Trophoblast cell (in vitro differentiated cells and primary cell): ENCODE measurements at regions not wholly inside any gene's neighbourhood (a gene's known extent, or its start where the extent isn't known, plus 50 kb on each side); places are given as distances from the start of the nearest gene placed in this dataset.

ENCODE experiments used
- DNase-seq, 2 donors: peaks; one replicate each; pipeline ENCODE4 v3.0.0-alpha.2; 2016
- H2AFZ ChIP-seq: 2 replicates; pipeline ENCODE4 v1.6.1; 2013; ENCODE audit warnings: low read length, moderate library complexity, mild to moderate bottlenecking; ENCODE audit not compliant: insufficient read depth, poor library complexity
- H2AK5ac ChIP-seq: 2 replicates; pipeline ENCODE4 v1.6.1; 2013; ENCODE audit warnings: mild to moderate bottlenecking, low read length
- H2BK120ac ChIP-seq: 2 replicates; pipeline ENCODE4 v1.6.1; 2013; ENCODE audit warnings: low read length, mild to moderate bottlenecking, moderate library complexity; ENCODE audit not compliant: insufficient read depth, poor library complexity
- H2BK12ac ChIP-seq: 2 replicates; pipeline ENCODE4 v1.6.1; 2013; ENCODE audit warnings: mild to moderate bottlenecking, low read length, moderate library complexity
- H2BK5ac ChIP-seq: 2 replicates; pipeline ENCODE4 v1.6.1; 2013; ENCODE audit warnings: low read length, low read depth, moderate library complexity, mild to moderate bottlenecking; ENCODE audit not compliant: poor library complexity
- H3K14ac ChIP-seq: 2 replicates; pipeline ENCODE4 v1.6.1; 2013; ENCODE audit warnings: mild to moderate bottlenecking, low read length
- H3K18ac ChIP-seq: 2 replicates; pipeline ENCODE4 v1.6.1; 2013; ENCODE audit warnings: mild to moderate bottlenecking, low read length
- H3K23ac ChIP-seq: 2 replicates; pipeline ENCODE4 v1.6.1; 2013; ENCODE audit warnings: low read length
- H3K27ac ChIP-seq: 2 replicates; pipeline ENCODE4 v1.5.1; 2013; ENCODE audit warnings: low read depth, mild to moderate bottlenecking, inconsistent platforms, low read length, moderate library complexity
- H3K27me3 ChIP-seq: 2 replicates; pipeline ENCODE4 v1.6.1; 2013; ENCODE audit warnings: inconsistent platforms, mild to moderate bottlenecking, low read length, moderate library complexity; ENCODE audit not compliant: insufficient read depth
- H3K36me3 ChIP-seq, 2 experiments: 1 replicate in 1 of 2; 2 replicates in 1 of 2; pipeline ENCODE4 v1.6.1; 2013; ENCODE audit warnings: low read length in 2 of 2, mild to moderate bottlenecking in 2 of 2, moderate library complexity in 1 of 2; ENCODE audit not compliant: insufficient read depth in 2 of 2, control insufficient read depth in 1 of 2
- H3K4ac ChIP-seq: 2 replicates; pipeline ENCODE4 v1.6.1; 2013; ENCODE audit warnings: low read depth, mild to moderate bottlenecking, low read length, moderate library complexity
- H3K4me1 ChIP-seq, 2 experiments: 1 replicate in 1 of 2; 2 replicates in 1 of 2; pipeline ENCODE4 v1.6.1; 2013; ENCODE audit warnings: low read length in 2 of 2, mild to moderate bottlenecking in 2 of 2, moderate library complexity in 1 of 2; ENCODE audit not compliant: insufficient read depth in 2 of 2, control insufficient read depth in 1 of 2
- H3K4me2 ChIP-seq: 2 replicates; pipeline ENCODE4 v1.6.1; 2013; ENCODE audit warnings: inconsistent platforms, mild to moderate bottlenecking, low read length, moderate library complexity
- H3K4me3 ChIP-seq: 2 replicates; pipeline ENCODE4 v1.5.1; 2013; ENCODE audit warnings: mild to moderate bottlenecking, low read depth, low read length, inconsistent platforms
- H3K79me1 ChIP-seq: one replicate; pipeline ENCODE4 v1.6.1; 2013; ENCODE audit warnings: low read length
- H3K79me2 ChIP-seq: 2 replicates; pipeline ENCODE4 v1.6.1; 2013; ENCODE audit warnings: low read length, mild to moderate bottlenecking; ENCODE audit not compliant: control insufficient read depth, insufficient read depth, poor library complexity
- H3K9ac ChIP-seq: 2 replicates; pipeline ENCODE4 v1.6.1; 2013; ENCODE audit warnings: mild to moderate bottlenecking, low read length
- H3K9me3 ChIP-seq: 2 replicates; pipeline ENCODE4 v1.6.1; 2013; ENCODE audit warnings: low read depth, mild to moderate bottlenecking, control low read depth, inconsistent platforms, low read length; ENCODE audit not compliant: insufficient read depth
- H4K12ac ChIP-seq: 2 replicates; pipeline ENCODE4 v1.6.1; 2013; ENCODE audit warnings: low read depth, mild to moderate bottlenecking, low read length, moderate library complexity
- H4K8ac ChIP-seq: 2 replicates; pipeline ENCODE4 v1.6.1; 2013; ENCODE audit warnings: low read depth, mild to moderate bottlenecking, low read length, moderate library complexity
- H4K91ac ChIP-seq: one replicate; pipeline ENCODE4 v1.6.1; 2013; ENCODE audit warnings: low read depth, mild to moderate bottlenecking, low read length, moderate library complexity
- WGBS: extraction: QIAGEN DNeasy Blood & Tissue Kit; methylation state at CpG from one replicate; pipeline ENCODE4 v1.1.7; 2013; ENCODE audit warnings: missing lambda C conversion rate; ENCODE audit not compliant: insufficient read length, insufficient coverage; ENCODE audit errors: extremely low coverage; 5-methylcytosine and 5-hydroxymethylcytosine counted together

- Histone ChIP-seq H2BK5ac (no peak overlapping the region), H3K18ac (no peak overlapping the region), H3K9me3 (no peaks in the 10 kb centered on the region), H2AK5ac (no peak overlapping the region), H2BK12ac (no peak overlapping the region), H4K8ac (no peak overlapping the region), H4K12ac (no peak overlapping the region), H3K4me2 (no peak overlapping the region), H3K79me1 (no peaks in the 10 kb centered on the region), H3K4ac (no peak overlapping the region), H3K14ac (no peak overlapping the region), H2AFZ (no peak overlapping the region), H3K4me3 (no peak overlapping the region), H3K36me3 (no peaks in the 10 kb centered on the region), H3K79me2 (no peaks in the 10 kb centered on the region), H3K9ac (no peak overlapping the region), H3K4me1 (no peaks in the 10 kb centered on the region), H3K27me3 (no peaks in the 10 kb centered on the region), H3K23ac (no peak overlapping the region), H2BK120ac (no peak overlapping the region), H3K27ac (no peak overlapping the region), H4K91ac (no peak overlapping the region)
- WGBS = no CpG with 5 or more reads among the region's 3 CpGs
- DNase-seq = peak; percentile 11 to 70
Measured at GRCh38 chr4:111802191-111802590, 343.1 kb upstream of the FAM241A start.

- no peak overlapping the region for H3K9ac ChIP-seq
- peak; percentile 41 to 56 for DNase-seq
- H2BK12ac ChIP-seq = no peak overlapping the region
- no peaks in the 10 kb centered on the region for H3K79me2 ChIP-seq
- H3K36me3 ChIP-seq = no peaks in the 10 kb centered on the region
- no peaks in the 10 kb centered on the region for H3K4me1 ChIP-seq
- H3K9me3 ChIP-seq = no peaks in the 10 kb centered on the region
- H3K27ac ChIP-seq = no peak overlapping the region
- H2AK5ac ChIP-seq = no peak overlapping the region
- H3K4me3 ChIP-seq = no peak overlapping the region
- H4K12ac ChIP-seq = no peak overlapping the region
- H3K27me3 ChIP-seq = no peaks in the 10 kb centered on the region
- H4K91ac ChIP-seq = no peak overlapping the region
- no peak overlapping the region for H3K4me2 ChIP-seq
- H3K23ac ChIP-seq = no peak overlapping the region
- H3K4ac ChIP-seq = no peak overlapping the region
- no CpG with 5 or more reads among the region's 5 CpGs for WGBS
- no peak overlapping the region for H4K8ac ChIP-seq
- no peaks in the 10 kb centered on the region for H3K79me1 ChIP-seq
- no peak overlapping the region for H2AFZ ChIP-seq
- H2BK5ac ChIP-seq = no peak overlapping the region
- no peak overlapping the region for H3K14ac ChIP-seq
- no peak overlapping the region for H2BK120ac ChIP-seq
- H3K18ac ChIP-seq = no peak overlapping the region
Measured at GRCh38 chr4:111806331-111806730, 338.9 kb upstream of the FAM241A start.

- no peak overlapping the region for H3K18ac ChIP-seq
- H3K4me2 ChIP-seq = no peak overlapping the region
- H4K8ac ChIP-seq = no peak overlapping the region
- H3K4me3 ChIP-seq = no peak overlapping the region
- H3K9me3 ChIP-seq = no peaks in the 10 kb centered on the region
- H2BK12ac ChIP-seq = no peak overlapping the region
- H2AFZ ChIP-seq = no peak overlapping the region
- H3K4me1 ChIP-seq = no peaks in the 10 kb centered on the region
- no peak for DNase-seq
- no peaks in the 10 kb centered on the region for H3K27me3 ChIP-seq
- no peak overlapping the region for H2BK120ac ChIP-seq
- no peaks in the 10 kb centered on the region for H3K36me3 ChIP-seq
- WGBS = no CpG with 5 or more reads among the region's 5 CpGs
- no peak overlapping the region for H3K23ac ChIP-seq
- H3K79me2 ChIP-seq = no peaks in the 10 kb centered on the region
- H3K27ac ChIP-seq = no peak overlapping the region
- no peak overlapping the region for H3K4ac ChIP-seq
- H2BK5ac ChIP-seq = no peak overlapping the region
- no peak overlapping the region for H3K14ac ChIP-seq
- no peak overlapping the region for H2AK5ac ChIP-seq
- H3K79me1 ChIP-seq = no peaks in the 10 kb centered on the region
- no peak overlapping the region for H4K12ac ChIP-seq
- no peak overlapping the region for H3K9ac ChIP-seq
- no peak overlapping the region for H4K91ac ChIP-seq
Measured at GRCh38 chr4:111807576-111807975, 337.7 kb upstream of the FAM241A start.

GRCh38 chr4:111808174-111808573 lies 337.1 kb upstream of the FAM241A start:
- no CpG with 5 or more reads among the region's 2 CpGs for WGBS
- Histone ChIP-seq H3K79me2 (no peaks in the 10 kb centered on the region), H2BK12ac (no peak overlapping the region), H3K18ac (no peak overlapping the region), H3K27me3 (no peaks in the 10 kb centered on the region), H3K4me2 (no peak overlapping the region), H2AFZ (no peak overlapping the region), H3K4me1 (no peaks in the 10 kb centered on the region), H3K23ac (no peak overlapping the region), H2BK120ac (no peak overlapping the region), H3K9ac (no peak overlapping the region), H3K9me3 (no peaks in the 10 kb centered on the region), H2BK5ac (no peak overlapping the region), H3K4me3 (no peak overlapping the region), H4K91ac (no peak overlapping the region), H2AK5ac (no peak overlapping the region), H3K14ac (no peak overlapping the region), H3K36me3 (no peaks in the 10 kb centered on the region), H3K27ac (no peak overlapping the region), H4K12ac (no peak overlapping the region), H3K79me1 (no peaks in the 10 kb centered on the region), H4K8ac (no peak overlapping the region), H3K4ac (no peak overlapping the region)
- no peak for DNase-seq
